ENCODE measurements at regions not wholly inside any gene's neighbourhood (a gene's known extent, or its start where the extent isn't known, plus 50 kb on each side); places are given as distances from the start of the nearest gene placed in this dataset.

DNA sequence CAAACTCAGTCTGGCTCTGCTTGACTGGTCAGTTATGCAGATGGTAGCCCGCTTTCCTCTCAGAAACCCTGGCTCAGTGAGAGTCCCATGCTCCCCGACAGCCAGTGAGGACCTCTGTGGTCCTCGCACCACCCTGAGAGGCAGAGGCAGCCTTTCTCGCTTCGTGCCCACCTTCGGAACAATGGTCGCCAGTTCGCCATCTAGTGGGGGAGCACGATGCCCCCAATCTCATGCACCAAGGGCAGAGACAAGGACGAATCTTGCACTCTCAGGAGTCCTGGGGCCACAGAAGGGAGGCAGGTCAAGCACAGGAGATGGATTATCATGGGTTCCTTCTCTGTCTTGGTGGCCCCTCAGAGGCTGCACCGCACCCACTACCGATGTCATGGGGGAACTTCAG, 75.2 kb downstream of the RHCG start:
- H3K9ac ChIP-seq (ENCODE audit: low read length in 5 of 5) = no peak overlapping the region
- H3K4me1 ChIP-seq (ENCODE audit: control insufficient read depth in 5 of 5, insufficient read depth in 5 of 5, low read length in 5 of 5) = peaks cover 0 to 5% (median 3%) of the 10 kb centered on the region in 5 donors
- H3K36me3 ChIP-seq (ENCODE audit: control insufficient read depth in 5 of 5, insufficient read depth in 5 of 5, low read length in 5 of 5) = no peaks in the 10 kb centered on the region
- peaks cover 37 to 55% (median 46%) of the 10 kb centered on the region in 5 donors for H3K27me3 ChIP-seq (ENCODE audit: control insufficient read depth in 5 of 5, insufficient read depth in 4 of 5, low read length in 5 of 5)
- no peak overlapping the region for H3K4me3 ChIP-seq (ENCODE audit: low read depth in 1 of 5, low read length in 5 of 5)
- H3K9me3 ChIP-seq (ENCODE audit: control insufficient read depth in 5 of 5, low read length in 5 of 5) = peaks cover 0 to 2% (median 0%) of the 10 kb centered on the region in 5 donors
- no peak overlapping the region for H3K27ac ChIP-seq (ENCODE audit: low read depth, low read length)

DNA sequence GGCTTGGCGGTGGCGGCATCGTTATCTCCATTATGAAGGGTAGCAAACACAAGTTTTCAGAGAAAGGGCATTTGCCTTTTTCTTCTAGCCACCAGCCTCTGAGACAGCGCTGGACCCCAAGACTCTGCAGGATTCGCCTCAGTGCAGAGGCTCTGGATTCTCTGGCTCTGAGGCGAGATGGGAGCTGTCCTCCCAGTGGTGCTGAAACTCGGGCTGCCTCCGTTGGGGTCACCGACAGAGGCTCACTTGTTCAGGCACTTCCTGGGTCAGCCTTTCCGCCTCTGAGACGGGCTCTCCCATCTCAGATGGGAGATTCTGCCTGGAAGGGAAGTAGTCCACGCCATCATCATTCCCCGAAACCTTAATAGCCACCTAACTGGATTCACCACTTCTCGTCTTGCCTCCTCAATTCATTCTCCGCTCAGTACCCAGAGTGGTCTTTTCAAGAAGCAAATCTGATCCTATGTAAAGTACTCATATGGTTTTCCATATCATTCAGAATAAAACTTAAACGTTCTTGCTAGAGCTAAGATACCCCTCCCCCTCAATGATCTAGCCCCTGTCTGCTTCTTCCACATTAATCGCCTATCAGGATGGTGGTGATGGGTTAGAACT, 76.9 kb downstream of the RHCG start:
- H3K4me1 ChIP-seq (ENCODE audit: control insufficient read depth in 5 of 5, insufficient read depth in 5 of 5, low read length in 5 of 5) = peaks cover 0 to 5% (median 3%) of the 10 kb centered on the region in 5 donors
- peaks cover 46 to 62% (median 51%) of the 10 kb centered on the region in 5 donors for H3K27me3 ChIP-seq (ENCODE audit: control insufficient read depth in 5 of 5, insufficient read depth in 4 of 5, low read length in 5 of 5)

DNA sequence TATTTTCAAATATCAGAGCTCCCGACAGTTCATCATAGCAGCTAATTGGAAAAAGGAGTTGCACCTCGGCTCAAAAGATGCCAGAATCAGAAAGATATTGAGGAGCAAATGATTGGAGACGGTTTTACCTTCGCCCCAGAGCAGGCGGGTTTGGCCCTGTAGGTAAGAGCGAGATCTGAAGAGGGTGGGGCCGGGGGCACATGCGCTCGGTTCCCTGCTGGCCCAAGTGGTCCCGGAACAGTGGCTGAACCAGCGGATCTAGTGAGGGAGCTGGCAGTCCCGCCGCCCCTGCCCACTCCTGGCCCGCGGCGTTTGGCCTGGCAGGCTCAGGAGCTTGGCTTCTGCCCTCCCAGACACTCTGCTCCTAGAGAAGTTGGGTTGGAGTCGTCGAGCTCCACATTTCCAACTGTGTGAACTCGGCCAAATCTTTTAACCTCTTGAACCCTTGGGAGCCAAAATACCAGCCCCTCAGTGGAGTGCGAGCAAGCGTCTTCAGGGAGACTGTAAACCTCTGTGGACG, 79.1 kb downstream of the RHCG start:
- no peak overlapping the region for H3K4me3 ChIP-seq (ENCODE audit: low read depth in 1 of 5, low read length in 5 of 5)
- peaks cover 0 to 5% (median 3%) of the 10 kb centered on the region in 5 donors for H3K4me1 ChIP-seq (ENCODE audit: control insufficient read depth in 5 of 5, insufficient read depth in 5 of 5, low read length in 5 of 5)
- H3K36me3 ChIP-seq (ENCODE audit: control insufficient read depth in 5 of 5, insufficient read depth in 5 of 5, low read length in 5 of 5) = no peaks in the 10 kb centered on the region
- no peak overlapping the region for H3K9ac ChIP-seq (ENCODE audit: low read length in 5 of 5)
- H3K9me3 ChIP-seq (ENCODE audit: control insufficient read depth in 5 of 5, low read length in 5 of 5) = peaks cover 0 to 2% (median 0%) of the 10 kb centered on the region in 5 donors
- peaks cover 63 to 77% (median 69%) of the 10 kb centered on the region in 5 donors for H3K27me3 ChIP-seq (ENCODE audit: control insufficient read depth in 5 of 5, insufficient read depth in 4 of 5, low read length in 5 of 5)
- H3K27ac ChIP-seq (ENCODE audit: low read depth, low read length) = no peak overlapping the region

More for the DNA sequence above, 76.9 kb downstream of the RHCG start:
- Histone ChIP-seq H3K4me3 (ENCODE audit: low read depth in 1 of 5, low read length in 5 of 5) (no peak overlapping the region), H3K9ac (ENCODE audit: low read length in 5 of 5) (no peak overlapping the region), H3K9me3 (ENCODE audit: control insufficient read depth in 5 of 5, low read length in 5 of 5) (peaks cover 0 to 2% (median 0%) of the 10 kb centered on the region in 5 donors), H3K36me3 (ENCODE audit: control insufficient read depth in 5 of 5, insufficient read depth in 5 of 5, low read length in 5 of 5) (no peaks in the 10 kb centered on the region), H3K27ac (ENCODE audit: low read depth, low read length) (no peak overlapping the region)

DNA sequence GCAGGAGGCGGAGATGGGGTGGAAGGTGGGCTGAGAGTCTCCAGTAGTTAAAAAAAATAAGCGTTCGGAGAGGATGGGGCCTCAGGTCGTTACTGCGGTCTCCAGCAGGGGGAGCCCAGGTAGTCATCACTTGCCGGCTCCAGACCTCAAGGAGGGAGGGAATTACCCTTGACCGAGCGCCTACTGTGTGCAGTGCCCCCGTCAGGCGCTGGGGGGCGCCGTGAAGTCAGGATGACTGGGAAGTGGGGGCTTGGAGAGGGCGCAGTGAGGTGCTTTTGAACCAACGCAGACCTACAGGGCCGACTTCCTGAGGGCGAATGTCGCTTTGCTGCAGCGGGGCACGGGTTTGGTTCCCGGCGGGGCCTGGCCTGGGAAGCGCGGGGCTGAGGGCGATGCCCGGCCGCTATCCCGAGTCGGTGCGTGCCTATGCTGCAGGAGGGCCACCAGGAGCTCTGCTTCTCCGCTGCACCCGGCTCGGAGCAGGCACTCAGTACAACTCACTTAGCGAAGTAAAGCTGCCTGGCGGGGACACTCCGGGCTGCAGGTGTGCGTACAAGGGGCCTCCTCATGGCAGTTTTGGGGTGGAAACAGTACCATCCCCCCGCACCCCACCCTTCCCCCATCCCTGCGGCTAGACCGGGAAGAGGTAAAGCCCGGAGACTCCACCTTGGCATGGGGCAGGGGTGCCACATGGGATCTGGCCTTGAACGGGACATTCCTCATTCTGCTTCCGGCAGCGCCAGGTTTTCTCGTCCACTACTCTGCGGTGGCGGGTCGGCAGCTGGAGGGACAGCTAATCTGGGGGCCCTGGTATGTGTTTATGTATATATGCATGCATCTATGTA, 79.8 kb downstream of the RHCG start:
- peaks cover 0 to 2% (median 0%) of the 10 kb centered on the region in 5 donors for H3K9me3 ChIP-seq (ENCODE audit: control insufficient read depth in 5 of 5, low read length in 5 of 5)
- no peak overlapping the region for H3K27ac ChIP-seq (ENCODE audit: low read depth, low read length)
- H3K36me3 ChIP-seq (ENCODE audit: control insufficient read depth in 5 of 5, insufficient read depth in 5 of 5, low read length in 5 of 5) = no peaks in the 10 kb centered on the region
- peaks cover 67 to 82% (median 71%) of the 10 kb centered on the region in 5 donors for H3K27me3 ChIP-seq (ENCODE audit: control insufficient read depth in 5 of 5, insufficient read depth in 4 of 5, low read length in 5 of 5)
- peaks cover 0 to 10% (median 3%) of the 10 kb centered on the region in 5 donors for H3K4me1 ChIP-seq (ENCODE audit: control insufficient read depth in 5 of 5, insufficient read depth in 5 of 5, low read length in 5 of 5)
- no peak overlapping the region for H3K9ac ChIP-seq (ENCODE audit: low read length in 5 of 5)
- H3K4me3 ChIP-seq (ENCODE audit: low read depth in 1 of 5, low read length in 5 of 5) = no peak overlapping the region

DNA sequence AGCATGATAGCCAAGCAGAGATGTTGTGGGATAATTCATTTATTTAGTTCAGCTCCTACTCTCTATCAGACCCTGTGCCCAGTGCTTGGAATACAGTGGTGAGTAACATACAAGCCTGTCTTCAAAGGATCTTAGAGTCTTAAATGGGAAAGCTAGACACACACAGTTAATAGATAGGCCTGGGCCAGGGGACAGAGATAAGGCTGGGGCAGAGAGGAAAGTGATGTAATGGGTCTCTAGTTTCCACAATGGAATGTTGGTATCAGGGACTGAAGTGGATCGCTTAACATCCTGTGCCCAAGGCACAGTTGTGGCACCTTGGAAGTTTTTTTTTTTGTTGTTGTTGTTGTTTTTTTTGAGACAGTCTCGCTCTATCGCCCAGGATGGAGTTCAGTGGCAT, 79.9 kb upstream of the POLG start:
- H3K9ac ChIP-seq (ENCODE audit: low read length in 5 of 5) = no peak overlapping the region
- H3K27me3 ChIP-seq (ENCODE audit: control insufficient read depth in 5 of 5, insufficient read depth in 4 of 5, low read length in 5 of 5) = peaks cover 76 to 86% (median 82%) of the 10 kb centered on the region in 5 donors
- H3K27ac ChIP-seq (ENCODE audit: low read depth, low read length) = no peak overlapping the region
- no peaks in the 10 kb centered on the region for H3K36me3 ChIP-seq (ENCODE audit: control insufficient read depth in 5 of 5, insufficient read depth in 5 of 5, low read length in 5 of 5)
- no peak overlapping the region for H3K4me3 ChIP-seq (ENCODE audit: low read depth in 1 of 5, low read length in 5 of 5)
- peaks cover 0 to 14% (median 10%) of the 10 kb centered on the region in 5 donors for H3K4me1 ChIP-seq (ENCODE audit: control insufficient read depth in 5 of 5, insufficient read depth in 5 of 5, low read length in 5 of 5)
- H3K9me3 ChIP-seq (ENCODE audit: control insufficient read depth in 5 of 5, low read length in 5 of 5) = peaks cover 0 to 2% (median 0%) of the 10 kb centered on the region in 5 donors

DNA sequence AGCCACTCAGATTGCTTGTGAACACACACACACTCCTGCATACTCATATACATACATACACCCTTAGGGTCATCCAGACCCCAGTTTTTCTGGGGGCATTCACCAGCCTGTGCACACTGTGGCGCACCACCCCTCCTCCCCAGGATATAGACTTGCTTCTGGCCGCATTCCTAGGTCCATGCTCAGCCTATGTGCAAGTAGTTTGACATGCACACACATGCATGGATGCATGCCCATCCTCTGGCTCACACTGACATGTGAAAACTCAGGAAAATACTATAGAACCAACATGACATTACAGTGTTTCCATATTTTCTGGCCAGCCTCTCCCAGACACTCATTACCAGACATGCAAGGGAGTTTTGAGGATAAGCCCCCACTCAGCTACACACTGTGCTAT, 79.3 kb upstream of the POLG start:
- Histone ChIP-seq H3K36me3 (ENCODE audit: control insufficient read depth in 5 of 5, insufficient read depth in 5 of 5, low read length in 5 of 5) (no peaks in the 10 kb centered on the region), H3K4me3 (ENCODE audit: low read depth in 1 of 5, low read length in 5 of 5) (no peak overlapping the region), H3K27ac (ENCODE audit: low read depth, low read length) (no peak overlapping the region), H3K27me3 (ENCODE audit: control insufficient read depth in 5 of 5, insufficient read depth in 4 of 5, low read length in 5 of 5) (peaks cover 78 to 88% (median 87%) of the 10 kb centered on the region in 5 donors), H3K9ac (ENCODE audit: low read length in 5 of 5) (no peak overlapping the region), H3K4me1 (ENCODE audit: control insufficient read depth in 5 of 5, insufficient read depth in 5 of 5, low read length in 5 of 5) (peaks cover 0 to 21% (median 17%) of the 10 kb centered on the region in 5 donors), H3K9me3 (ENCODE audit: control insufficient read depth in 5 of 5, low read length in 5 of 5) (no peaks in the 10 kb centered on the region)

DNA sequence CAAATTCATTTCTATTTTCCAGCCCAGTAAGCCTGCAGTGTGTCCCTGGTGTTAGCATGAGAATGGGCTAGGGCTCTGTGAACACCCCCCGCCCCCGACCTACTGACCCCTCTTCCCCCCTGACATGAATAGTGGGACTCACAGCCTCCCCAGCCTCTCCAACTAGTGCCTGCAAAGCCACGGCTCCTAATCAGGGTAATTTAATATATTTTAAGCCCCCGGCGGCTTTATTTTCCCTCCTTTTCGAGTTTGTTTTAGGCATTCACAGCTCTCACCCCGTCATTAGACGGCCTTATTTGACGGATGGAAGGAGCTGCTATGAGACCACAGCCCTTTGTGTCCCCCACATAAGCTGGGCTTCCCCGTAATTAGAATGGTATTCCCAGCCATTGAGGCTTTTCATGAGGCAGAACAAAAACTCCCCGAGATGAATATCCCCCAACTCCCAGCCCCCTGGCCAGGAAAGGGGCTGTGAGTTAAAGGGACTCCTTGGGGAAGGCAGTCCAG, 78.3 kb upstream of the POLG start:
- Histone ChIP-seq H3K27me3 (ENCODE audit: control insufficient read depth in 5 of 5, insufficient read depth in 4 of 5, low read length in 5 of 5) (peaks cover 77 to 88% (median 87%) of the 10 kb centered on the region in 5 donors), H3K9me3 (ENCODE audit: control insufficient read depth in 5 of 5, low read length in 5 of 5) (no peaks in the 10 kb centered on the region), H3K27ac (ENCODE audit: low read depth, low read length) (no peak overlapping the region), H3K4me1 (ENCODE audit: control insufficient read depth in 5 of 5, insufficient read depth in 5 of 5, low read length in 5 of 5) (peaks cover 0 to 30% (median 26%) of the 10 kb centered on the region in 5 donors), H3K36me3 (ENCODE audit: control insufficient read depth in 5 of 5, insufficient read depth in 5 of 5, low read length in 5 of 5) (no peaks in the 10 kb centered on the region), H3K9ac (ENCODE audit: low read length in 5 of 5) (no peak overlapping the region), H3K4me3 (ENCODE audit: low read depth in 1 of 5, low read length in 5 of 5) (no peak overlapping the region)

DNA sequence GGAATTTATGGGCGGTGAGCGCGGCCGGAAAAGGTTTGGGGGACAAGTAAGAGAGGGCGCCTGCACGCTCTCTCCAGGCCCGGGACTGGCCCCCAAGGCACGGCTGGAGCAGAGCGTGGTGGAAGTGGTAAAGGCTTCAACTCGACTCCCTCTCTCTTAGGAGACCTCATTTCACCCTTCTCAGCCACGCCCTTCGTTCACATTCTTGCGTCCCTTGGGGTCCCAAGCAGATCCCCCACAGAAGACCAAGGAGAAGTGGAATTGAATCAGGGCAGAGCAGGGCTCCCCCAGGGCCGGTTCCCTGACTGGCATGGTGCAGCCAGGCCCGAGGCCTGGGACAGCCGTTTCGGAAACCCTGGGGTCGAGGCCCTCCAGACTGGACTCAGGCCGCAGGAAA, 75.4 kb upstream of the POLG start:
- Histone ChIP-seq H3K4me3 (ENCODE audit: low read depth in 1 of 5, low read length in 5 of 5) (no peak overlapping the region), H3K4me1 (ENCODE audit: control insufficient read depth in 5 of 5, insufficient read depth in 5 of 5, low read length in 5 of 5) (peaks cover 0 to 47% (median 37%) of the 10 kb centered on the region in 5 donors), H3K36me3 (ENCODE audit: control insufficient read depth in 5 of 5, insufficient read depth in 5 of 5, low read length in 5 of 5) (no peaks in the 10 kb centered on the region), H3K9me3 (ENCODE audit: control insufficient read depth in 5 of 5, low read length in 5 of 5) (no peaks in the 10 kb centered on the region), H3K9ac (ENCODE audit: low read length in 5 of 5) (no peak overlapping the region), H3K27ac (ENCODE audit: low read depth, low read length) (no peak overlapping the region), H3K27me3 (ENCODE audit: control insufficient read depth in 5 of 5, insufficient read depth in 4 of 5, low read length in 5 of 5) (peaks cover 80 to 97% (median 90%) of the 10 kb centered on the region in 5 donors)

DNA sequence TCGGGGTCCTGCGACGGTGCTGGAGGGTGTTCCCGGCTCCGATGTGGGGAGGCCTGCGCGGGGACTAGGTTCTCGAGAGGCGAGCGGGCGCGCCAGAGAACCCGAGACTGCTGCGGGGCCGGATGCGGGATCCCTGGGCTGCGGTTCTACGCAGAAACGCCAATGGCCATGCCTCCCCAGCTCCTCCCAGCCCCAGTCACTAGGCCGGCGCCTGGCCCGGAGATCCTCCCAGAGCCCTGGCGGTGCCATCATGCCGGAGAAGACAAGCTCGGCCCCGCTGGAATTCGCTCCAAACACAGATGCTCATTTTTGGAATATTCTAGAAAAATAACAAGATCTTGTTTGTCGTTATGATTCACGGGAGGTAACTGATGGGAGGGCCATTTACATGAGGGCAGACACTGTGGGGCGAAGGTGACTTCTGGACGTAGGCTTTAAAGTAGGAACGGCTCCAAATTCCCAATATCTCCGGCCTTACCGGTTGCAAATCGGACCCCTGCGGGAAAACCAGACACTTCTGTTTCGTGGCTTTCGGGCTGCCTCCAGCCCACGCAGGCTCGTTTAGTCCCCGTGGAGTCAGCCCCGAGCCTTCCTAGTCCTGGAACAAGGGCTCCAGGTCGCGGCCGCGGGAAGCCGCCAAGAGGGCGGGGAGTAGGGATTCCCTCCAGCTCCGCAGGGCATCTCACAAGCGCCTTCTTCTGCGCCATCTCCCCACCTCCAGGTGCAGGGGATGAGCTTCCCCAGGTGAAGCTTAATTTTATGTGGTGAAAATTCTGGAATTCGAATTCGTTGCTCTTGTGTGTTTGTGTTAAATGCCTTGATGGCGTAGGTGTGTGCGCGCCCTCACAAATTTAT, 74.8 kb upstream of the POLG start:
- Histone ChIP-seq H3K9ac (ENCODE audit: low read length in 5 of 5) (no peak overlapping the region), H3K36me3 (ENCODE audit: control insufficient read depth in 5 of 5, insufficient read depth in 5 of 5, low read length in 5 of 5) (no peaks in the 10 kb centered on the region), H3K9me3 (ENCODE audit: control insufficient read depth in 5 of 5, low read length in 5 of 5) (no peaks in the 10 kb centered on the region), H3K27ac (ENCODE audit: low read depth, low read length) (no peak overlapping the region), H3K4me3 (ENCODE audit: low read depth in 1 of 5, low read length in 5 of 5) (peak overlapping the region in 4 of 5 donors; percentile 19 to 60 (median 42)), H3K4me1 (ENCODE audit: control insufficient read depth in 5 of 5, insufficient read depth in 5 of 5, low read length in 5 of 5) (peaks cover 0 to 47% (median 37%) of the 10 kb centered on the region in 5 donors), H3K27me3 (ENCODE audit: control insufficient read depth in 5 of 5, insufficient read depth in 4 of 5, low read length in 5 of 5) (peaks cover 83 to 100% (median 93%) of the 10 kb centered on the region in 5 donors)
